Memory B cell (primary cell): ENCODE measurements at regions not wholly inside any gene's neighbourhood (a gene's known extent, or its start where the extent isn't known, plus 50 kb on each side); places are given as distances from the start of the nearest gene placed in this dataset.

ENCODE experiments used
- ATAC-seq: fragments of 150-1000 bp; cut with Tn5 transposase; 2 replicates; pipeline ENCODE4 v1.10.0; 2021; ENCODE audit warnings: low read depth, mild to moderate bottlenecking, moderate library complexity
- DNase-seq, 2 donors: peaks; one replicate each; pipeline ENCODE4 v3.0.0; 2022; ENCODE audit warnings: low spot score in 2 of 2
- H3K27ac Mint-ChIP-seq: one replicate; pipeline ENCODE4 v1.8.0; 2022; ENCODE audit warnings: mild to moderate bottlenecking, moderate library complexity, mixed read lengths
- H3K27me3 Mint-ChIP-seq: one replicate; pipeline ENCODE4 v1.8.0; 2022; ENCODE audit warnings: mixed read lengths
- H3K36me3 Mint-ChIP-seq: one replicate; pipeline ENCODE4 v1.8.0; 2022; ENCODE audit warnings: mild to moderate bottlenecking, mixed read lengths
- H3K4me1 Mint-ChIP-seq: one replicate; pipeline ENCODE4 v1.8.0; 2022; ENCODE audit warnings: mixed read lengths
- H3K4me3 Mint-ChIP-seq: one replicate; pipeline ENCODE4 v1.8.0; 2022; ENCODE audit warnings: mild to moderate bottlenecking, moderate library complexity, mixed read lengths
- H3K9me3 Mint-ChIP-seq: one replicate; pipeline ENCODE4 v1.8.0; 2022; ENCODE audit warnings: mixed read lengths

DNA sequence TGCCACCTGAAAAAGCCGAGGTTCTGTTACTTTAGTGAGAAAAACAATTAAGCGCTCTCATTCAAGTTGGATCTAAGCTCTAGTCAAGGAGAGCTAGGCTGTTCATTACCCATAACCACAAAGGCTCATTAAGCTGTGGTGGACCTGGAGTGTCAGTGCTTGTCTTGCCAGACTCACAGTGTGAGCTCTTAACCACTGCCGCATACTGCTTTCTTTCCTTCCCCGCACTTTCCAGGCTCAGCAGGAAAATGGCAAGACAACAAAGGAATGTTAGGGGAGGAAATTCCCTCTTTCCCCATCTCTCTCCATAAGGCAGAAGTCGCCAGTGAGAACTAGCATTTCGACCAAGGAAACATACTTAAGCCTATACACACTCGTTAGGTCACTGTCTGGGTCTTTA is 467.3 kb downstream of the ENC1 start:
- no peak for ATAC-seq

DNA sequence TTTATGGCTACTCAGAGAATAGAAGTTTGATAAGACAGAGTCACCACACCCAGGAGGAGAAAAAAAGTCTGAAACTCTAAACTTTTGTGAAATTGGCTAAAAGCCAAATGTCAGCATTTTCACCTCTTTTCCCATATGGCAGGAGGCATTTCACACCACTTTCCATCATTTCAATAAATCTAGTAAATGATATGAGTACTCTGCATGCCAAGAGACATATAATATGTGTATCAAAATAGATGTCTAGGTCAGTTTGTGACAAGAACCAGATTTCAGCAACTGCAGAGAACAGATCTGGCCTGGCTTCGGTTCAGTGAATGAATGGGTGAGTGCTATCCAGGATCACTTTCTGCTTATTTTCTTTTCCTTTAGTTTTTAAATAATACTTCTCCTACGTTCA is 470.8 kb downstream of the ENC1 start:
- H3K4me3 Mint-ChIP-seq: no peak overlapping the region
- H3K4me1 Mint-ChIP-seq: no peaks in the 10 kb centered on the region
- no peak overlapping the region for H3K27ac Mint-ChIP-seq
- peaks cover 3% of the 10 kb centered on the region for H3K27me3 Mint-ChIP-seq
- no peaks in the 10 kb centered on the region for H3K36me3 Mint-ChIP-seq
- ATAC-seq (no peak), DNase-seq (no peak)
- no peaks in the 10 kb centered on the region for H3K9me3 Mint-ChIP-seq

More for the DNA sequence above, 467.3 kb downstream of the ENC1 start:
- Mint-ChIP-seq H3K27me3 (peaks cover 8% of the 10 kb centered on the region), H3K27ac (no peak overlapping the region), H3K4me3 (no peak overlapping the region), H3K9me3 (no peaks in the 10 kb centered on the region), H3K36me3 (no peaks in the 10 kb centered on the region), H3K4me1 (no peaks in the 10 kb centered on the region)
- no peak for DNase-seq

DNA sequence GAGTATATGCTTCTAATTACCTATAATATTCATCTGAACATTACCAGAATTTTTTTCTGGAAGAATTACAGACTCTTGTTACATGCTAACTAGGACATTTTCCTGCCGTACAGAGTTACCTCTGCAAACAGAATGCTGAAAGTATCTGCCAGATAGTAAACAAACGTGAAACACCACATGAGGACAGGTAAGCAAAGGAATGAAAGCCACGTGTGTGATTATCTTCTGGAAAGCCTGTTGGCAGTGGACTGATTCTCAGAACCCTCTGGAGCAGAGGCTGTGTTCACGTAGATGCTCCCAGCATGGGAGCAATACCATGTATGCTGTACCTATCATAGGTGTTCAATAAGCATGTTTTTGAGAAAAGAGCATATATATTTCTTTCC is 472.6 kb downstream of the ENC1 start:
- no peak overlapping the region for H3K27ac Mint-ChIP-seq

DNA sequence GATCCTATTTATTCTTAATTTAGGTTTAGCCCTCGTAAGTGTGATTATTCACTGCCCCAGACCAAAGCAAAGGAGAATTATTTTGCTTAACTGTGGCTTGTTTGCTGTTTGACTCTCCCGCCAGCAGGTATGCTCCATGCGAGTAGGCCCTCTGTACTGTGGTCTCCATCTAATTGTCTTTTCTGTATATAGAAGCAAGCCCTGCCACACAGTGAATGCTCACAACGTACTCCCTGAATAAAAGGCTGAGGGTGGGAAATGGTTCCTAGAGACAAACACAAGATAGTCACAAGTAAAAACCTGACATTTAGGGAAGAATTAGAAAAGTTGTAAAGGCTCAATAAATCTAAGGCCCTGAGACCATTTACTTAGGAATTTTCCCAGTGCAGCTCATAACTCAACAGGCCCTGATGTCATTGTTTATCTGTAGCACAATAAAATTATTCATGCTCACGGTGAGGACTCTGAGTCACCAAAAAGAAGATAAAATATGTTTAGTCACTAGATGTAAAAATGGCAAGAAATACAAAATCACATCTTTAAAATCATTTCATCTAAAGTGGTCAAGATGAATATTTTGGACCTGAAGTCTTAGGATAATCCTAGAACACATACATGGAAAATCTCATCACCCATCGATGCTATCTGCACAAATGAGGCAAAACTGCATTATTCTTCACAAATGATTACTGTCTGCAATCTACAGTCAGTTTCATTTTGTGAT is 473.2 kb downstream of the ENC1 start:
- Mint-ChIP-seq H3K36me3 (no peaks in the 10 kb centered on the region), H3K27ac (no peak overlapping the region), H3K4me3 (no peak overlapping the region), H3K4me1 (no peaks in the 10 kb centered on the region), H3K27me3 (peaks cover 5% of the 10 kb centered on the region), H3K9me3 (no peaks in the 10 kb centered on the region)
- DNase-seq (no peak), ATAC-seq (no peak)

More for the DNA sequence above, 472.6 kb downstream of the ENC1 start:
- no peak overlapping the region for H3K4me3 Mint-ChIP-seq
- DNase-seq (no peak), ATAC-seq (no peak)
- peaks cover 5% of the 10 kb centered on the region for H3K27me3 Mint-ChIP-seq
- H3K4me1 Mint-ChIP-seq: no peaks in the 10 kb centered on the region
- no peaks in the 10 kb centered on the region for H3K36me3 Mint-ChIP-seq
- H3K9me3 Mint-ChIP-seq: no peaks in the 10 kb centered on the region

DNA sequence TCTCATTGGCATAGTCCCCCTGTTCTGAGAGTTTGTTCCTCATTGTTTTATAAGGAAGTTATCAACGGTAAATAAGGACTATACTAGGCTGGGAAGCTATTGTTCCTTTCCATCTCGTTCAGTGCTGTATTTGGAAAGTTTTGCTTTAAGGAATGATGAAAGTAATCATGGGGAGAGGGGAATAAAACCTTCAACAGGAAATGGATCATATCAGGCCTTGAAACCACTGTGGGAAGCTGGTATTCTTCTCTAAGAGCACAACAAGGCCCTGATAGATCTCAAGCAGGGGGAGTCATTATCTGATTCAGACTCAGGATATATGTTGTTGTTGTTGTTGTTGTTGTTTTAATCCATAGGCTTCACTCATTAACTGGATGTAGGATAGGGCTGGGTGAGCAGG is 474.5 kb downstream of the ENC1 start:
- peaks cover 5% of the 10 kb centered on the region for H3K27me3 Mint-ChIP-seq
- DNase-seq (no peak), ATAC-seq (no peak)
- H3K36me3 Mint-ChIP-seq: no peaks in the 10 kb centered on the region
- H3K9me3 Mint-ChIP-seq: no peaks in the 10 kb centered on the region
- no peak overlapping the region for H3K4me3 Mint-ChIP-seq
- H3K27ac Mint-ChIP-seq: no peak overlapping the region
- H3K4me1 Mint-ChIP-seq: no peaks in the 10 kb centered on the region

DNA sequence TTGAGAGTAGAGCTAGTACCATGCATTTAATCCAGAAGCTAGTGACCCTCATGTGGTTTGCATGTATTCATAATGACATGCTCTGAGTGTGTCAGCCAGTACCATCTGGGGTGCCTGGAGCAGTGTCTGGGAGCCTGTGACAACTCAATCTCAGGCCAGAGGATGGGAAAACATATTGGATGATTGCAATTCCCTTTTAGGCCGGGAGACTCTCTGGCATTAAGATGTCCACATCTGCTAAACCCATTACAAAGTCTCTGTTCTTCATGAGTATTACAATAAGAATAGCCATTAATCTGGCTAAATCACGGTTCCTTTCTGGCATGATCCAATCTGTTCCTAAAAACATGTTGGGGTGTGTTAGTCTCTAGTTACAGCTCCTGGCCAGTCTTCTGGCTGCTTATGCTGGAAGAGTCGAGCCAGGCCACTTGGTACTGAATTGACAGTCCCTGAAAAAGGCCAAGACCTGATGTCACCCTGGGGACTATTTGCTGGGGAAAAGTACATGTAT is 475.7 kb downstream of the ENC1 start:
- Mint-ChIP-seq H3K4me1 (no peaks in the 10 kb centered on the region), H3K27ac (no peak overlapping the region), H3K9me3 (no peaks in the 10 kb centered on the region), H3K4me3 (no peak overlapping the region), H3K36me3 (no peaks in the 10 kb centered on the region), H3K27me3 (peaks cover 7% of the 10 kb centered on the region)
- no peak for DNase-seq
- ATAC-seq: no peak

DNA sequence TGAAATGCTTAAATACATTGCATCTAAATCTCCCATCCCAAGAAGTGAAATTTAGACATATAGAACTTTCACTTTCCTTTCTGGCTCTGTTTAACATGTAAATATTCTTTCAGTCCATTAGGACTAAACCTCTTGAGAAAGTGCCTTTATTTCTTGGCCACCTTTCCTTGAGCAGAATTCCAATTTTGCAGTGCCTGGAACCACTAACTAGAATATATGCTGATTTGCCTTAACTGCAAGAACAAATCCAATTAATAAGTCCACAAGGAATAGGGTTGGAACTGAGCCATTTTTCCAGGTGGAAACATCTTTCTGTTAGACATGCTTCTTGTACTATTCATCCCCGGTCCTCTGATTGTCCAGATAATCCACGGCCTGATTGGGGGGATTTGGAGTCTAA is 478.0 kb downstream of the ENC1 start:
- H3K4me3 Mint-ChIP-seq: no peak overlapping the region
- H3K27ac Mint-ChIP-seq: no peak overlapping the region
- no peak for ATAC-seq
- no peaks in the 10 kb centered on the region for H3K36me3 Mint-ChIP-seq
- H3K27me3 Mint-ChIP-seq: peaks cover 9% of the 10 kb centered on the region
- no peaks in the 10 kb centered on the region for H3K4me1 Mint-ChIP-seq
- H3K9me3 Mint-ChIP-seq: no peaks in the 10 kb centered on the region
- DNase-seq: no peak

DNA sequence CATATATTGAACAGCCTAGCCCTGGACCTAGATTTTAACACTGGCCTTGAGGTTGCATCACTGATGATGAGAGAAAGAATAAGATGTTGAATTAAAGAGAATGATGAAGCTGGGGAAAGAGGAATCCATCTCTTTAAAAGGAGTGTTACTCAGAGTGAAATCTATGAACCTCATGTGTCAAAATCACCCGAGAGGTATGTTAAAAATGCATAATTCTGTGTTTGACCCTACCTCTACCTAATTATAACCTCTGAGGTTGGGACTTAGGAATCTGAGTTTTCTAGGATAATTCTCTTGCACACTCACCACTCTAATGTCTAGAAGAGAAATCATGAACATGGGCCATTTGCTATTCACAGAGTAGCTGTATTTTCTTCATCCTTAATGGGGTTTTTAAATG is 479.4 kb downstream of the ENC1 start:
- Mint-ChIP-seq H3K4me1 (no peaks in the 10 kb centered on the region), H3K27me3 (peaks cover 9% of the 10 kb centered on the region), H3K36me3 (no peaks in the 10 kb centered on the region), H3K9me3 (no peaks in the 10 kb centered on the region), H3K4me3 (no peak overlapping the region), H3K27ac (no peak overlapping the region)
- DNase-seq: no peak
- ATAC-seq: no peak

DNA sequence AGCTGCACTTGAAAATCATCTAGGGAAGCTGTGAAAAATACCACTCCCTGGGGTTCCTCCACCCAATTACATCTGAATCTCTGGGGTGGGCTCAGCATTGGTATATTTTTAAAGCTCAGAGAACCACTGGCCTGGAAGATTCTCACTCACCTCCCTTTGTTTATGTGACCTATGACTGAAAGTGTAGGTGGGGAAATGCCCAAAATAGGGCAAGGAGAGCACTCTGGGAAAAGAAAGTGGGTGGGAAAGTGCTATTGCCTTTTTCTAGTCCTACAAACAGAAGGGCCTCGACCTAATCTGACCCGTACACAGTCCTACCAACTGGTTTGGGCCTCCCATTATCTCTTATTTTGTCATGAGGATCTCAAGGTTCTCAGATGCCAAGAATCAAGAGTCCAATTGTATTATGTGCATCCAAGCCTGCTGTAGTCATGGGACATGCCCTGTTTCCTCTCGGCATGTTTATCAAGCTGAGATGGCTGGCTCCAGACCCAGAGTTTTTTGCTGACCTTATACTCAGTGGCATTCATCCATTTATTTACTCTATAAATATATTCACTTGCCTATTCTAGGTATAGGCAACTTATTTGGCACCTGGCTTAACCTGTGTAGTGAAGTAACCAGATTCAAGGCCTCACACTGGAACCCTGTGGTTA is 483.7 kb downstream of the ENC1 start:
- H3K36me3 Mint-ChIP-seq: no peaks in the 10 kb centered on the region
- H3K27me3 Mint-ChIP-seq: peaks cover 7% of the 10 kb centered on the region
- no peak for ATAC-seq
- no peak overlapping the region for H3K27ac Mint-ChIP-seq
- no peak overlapping the region for H3K4me3 Mint-ChIP-seq
- H3K4me1 Mint-ChIP-seq: no peaks in the 10 kb centered on the region
- no peak for DNase-seq
- no peaks in the 10 kb centered on the region for H3K9me3 Mint-ChIP-seq

DNA sequence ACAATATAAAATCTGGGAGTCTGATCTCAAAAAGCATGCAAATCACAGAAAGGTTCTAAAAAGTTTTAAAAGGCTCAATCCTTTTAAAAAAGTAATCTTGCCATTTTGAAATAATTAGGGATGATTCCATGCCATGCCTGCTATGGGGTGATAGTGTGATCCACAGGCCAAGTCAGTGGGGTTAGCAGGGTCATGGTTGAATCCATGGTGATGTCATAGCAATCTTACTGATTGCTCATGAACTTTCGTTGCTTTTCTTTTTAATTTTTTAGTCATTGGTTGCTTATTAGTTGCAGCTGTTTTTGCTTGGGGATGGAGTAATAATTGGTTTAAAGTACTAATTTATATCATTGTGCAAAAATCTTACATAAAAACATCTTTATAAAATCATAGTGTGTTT is 485.0 kb downstream of the ENC1 start:
- H3K27me3 Mint-ChIP-seq: peaks cover 5% of the 10 kb centered on the region
- no peak for DNase-seq
- H3K9me3 Mint-ChIP-seq: no peaks in the 10 kb centered on the region
- H3K4me1 Mint-ChIP-seq: no peaks in the 10 kb centered on the region
- no peaks in the 10 kb centered on the region for H3K36me3 Mint-ChIP-seq
- ATAC-seq: no peak
- no peak overlapping the region for H3K4me3 Mint-ChIP-seq
- H3K27ac Mint-ChIP-seq: no peak overlapping the region

DNA sequence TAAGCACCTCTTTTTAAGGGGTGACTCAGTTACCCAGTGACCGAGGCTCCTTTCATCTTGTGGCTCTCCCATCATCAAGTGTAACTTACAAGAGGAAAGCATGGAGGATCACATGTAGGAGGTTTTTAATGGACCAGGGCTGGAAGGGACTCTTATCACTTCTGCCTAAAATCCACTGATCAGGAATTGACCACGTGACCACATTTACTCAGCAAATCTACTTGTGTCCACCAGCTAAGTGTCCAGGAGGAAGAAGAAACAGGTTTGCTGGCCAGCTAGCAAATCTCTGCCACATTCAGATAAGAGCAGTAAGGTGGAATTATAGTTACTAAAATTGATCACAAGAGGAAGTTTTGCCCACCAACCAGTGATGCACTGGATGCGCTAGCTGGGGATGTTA is 486.0 kb downstream of the ENC1 start:
- Mint-ChIP-seq H3K4me3 (no peak overlapping the region), H3K4me1 (no peaks in the 10 kb centered on the region), H3K9me3 (no peaks in the 10 kb centered on the region), H3K27me3 (peaks cover 5% of the 10 kb centered on the region), H3K27ac (no peak overlapping the region), H3K36me3 (no peaks in the 10 kb centered on the region)
- DNase-seq (no peak), ATAC-seq (no peak)

DNA sequence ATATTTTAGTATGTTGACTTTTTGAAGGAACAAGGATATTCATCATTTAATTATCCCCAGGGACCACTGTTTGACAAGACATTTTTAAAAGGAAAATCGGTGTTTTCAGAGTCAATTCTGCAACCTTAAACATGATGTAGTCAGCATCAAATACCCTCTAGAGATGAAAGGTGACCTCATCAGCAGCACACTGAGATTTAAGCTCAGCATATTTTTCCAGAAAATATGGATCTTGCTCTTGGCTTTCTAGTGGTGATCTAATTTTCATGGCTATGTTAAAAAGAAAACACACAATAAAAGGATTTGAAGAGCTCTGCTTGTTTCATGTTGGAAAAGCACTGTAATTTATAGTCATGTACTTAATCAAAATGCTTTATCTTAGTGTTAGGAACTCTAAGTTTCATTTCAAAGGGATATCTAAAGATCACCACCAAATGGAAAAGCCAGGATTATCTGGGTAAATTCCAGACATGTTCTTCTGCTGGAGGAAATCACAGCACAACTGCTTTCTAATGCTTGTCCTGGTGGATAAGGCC is 487.2 kb downstream of the ENC1 start:
- Mint-ChIP-seq H3K4me1 (no peaks in the 10 kb centered on the region), H3K9me3 (no peaks in the 10 kb centered on the region), H3K4me3 (no peak overlapping the region), H3K27ac (no peak overlapping the region), H3K36me3 (no peaks in the 10 kb centered on the region), H3K27me3 (peaks cover 3% of the 10 kb centered on the region)
- ATAC-seq (no peak), DNase-seq (no peak)

DNA sequence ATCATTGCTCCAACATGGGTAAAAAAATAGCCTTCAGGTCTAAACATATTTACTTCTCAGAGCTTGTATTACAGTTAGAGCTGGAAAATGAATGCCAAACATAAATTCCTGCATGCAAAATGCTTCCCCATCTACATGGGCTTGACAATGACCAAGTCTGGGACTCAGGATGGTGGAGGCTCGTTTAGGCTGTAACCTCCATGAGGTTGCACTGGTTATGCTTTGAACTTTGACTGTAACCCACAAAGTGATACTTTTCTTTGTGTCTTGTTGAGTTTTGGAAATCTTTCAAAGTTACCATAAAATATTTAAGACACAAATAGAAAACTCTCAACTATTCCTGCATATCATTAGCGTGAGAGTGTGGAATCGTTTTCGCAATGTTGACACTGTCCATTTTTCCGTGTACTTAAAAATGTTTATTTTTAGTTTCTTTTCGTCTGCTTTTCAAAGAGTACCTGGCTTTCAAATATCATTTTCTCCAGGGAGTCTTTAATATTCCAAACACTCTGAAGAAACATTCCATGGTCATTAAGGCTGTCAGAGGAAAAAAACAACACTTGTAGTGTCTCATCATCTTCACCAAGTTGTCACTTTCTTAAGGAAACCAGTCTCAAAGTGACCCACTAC is 487.8 kb downstream of the ENC1 start:
- ATAC-seq (no peak), DNase-seq (no peak)
- Mint-ChIP-seq H3K36me3 (no peaks in the 10 kb centered on the region), H3K9me3 (no peaks in the 10 kb centered on the region), H3K4me3 (no peak overlapping the region), H3K27me3 (peaks cover 1% of the 10 kb centered on the region), H3K4me1 (no peaks in the 10 kb centered on the region), H3K27ac (no peak overlapping the region)

DNA sequence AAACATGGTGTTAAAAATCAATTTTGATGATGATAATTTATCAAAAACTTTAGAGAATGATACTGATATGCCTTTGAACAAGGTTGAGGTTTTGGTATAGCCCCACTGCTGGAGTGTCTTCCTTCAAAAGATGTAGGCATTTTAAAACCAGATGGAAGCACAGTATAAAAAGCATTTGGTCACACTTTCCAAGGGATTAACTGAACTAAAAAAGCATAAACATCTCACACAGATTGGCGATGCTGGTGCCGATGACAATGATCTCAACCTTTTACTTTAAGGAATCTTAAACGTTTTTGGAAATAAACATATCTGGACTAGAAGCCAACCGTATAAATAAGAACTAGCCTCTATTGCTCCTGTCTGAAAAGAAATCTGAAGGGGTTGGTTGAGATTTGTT is 488.4 kb downstream of the ENC1 start:
- Mint-ChIP-seq H3K27me3 (peaks cover 1% of the 10 kb centered on the region), H3K4me3 (no peak overlapping the region), H3K9me3 (no peaks in the 10 kb centered on the region), H3K36me3 (no peaks in the 10 kb centered on the region), H3K27ac (no peak overlapping the region), H3K4me1 (no peaks in the 10 kb centered on the region)
- ATAC-seq (no peak), DNase-seq (no peak)
